ENCODE measurements at regions not wholly inside any gene's neighbourhood (a gene's known extent, or its start where the extent isn't known, plus 50 kb on each side); places are given as distances from the start of the nearest gene placed in this dataset.

- TF ChIP-seq TEAD3 (CRISPR knock-in tag; optimal IDR thresholded peaks at IDR 0.05; ENCODE audit: borderline replicate concordance) (no peak), ZNF772 (CRISPR knock-in tag; IDR thresholded peaks at IDR 0.05) (no peak), HDAC1 (CRISPR knock-in tag; IDR thresholded peaks at IDR 0.05) (no peak), MAX (IDR thresholded peaks at IDR 0.05) (no peak), ZNF274 (CRISPR knock-in tag; IDR thresholded peaks at IDR 0.05) (no peak), PHF8 (CRISPR knock-in tag; IDR thresholded peaks at IDR 0.05) (no peak), EED (CRISPR knock-in tag; IDR thresholded peaks at IDR 0.05) (no peak), ARID2 (CRISPR knock-in tag; IDR thresholded peaks at IDR 0.05; ENCODE audit: borderline replicate concordance) (no peak)
These were observed 131.6 kb downstream of the UTRN start for GRCh38 chr6:144416773-144417172.

Measured in HepG2 (cell line).